Hepatocyte (in vitro differentiated cells): ENCODE measurements at regions not wholly inside any gene's neighbourhood (a gene's known extent, or its start where the extent isn't known, plus 50 kb on each side); places are given as distances from the start of the nearest gene placed in this dataset.

Experiments
- EZH2 ChIP-seq: fragments of 200-600 bp; sonication (generic); IDR thresholded peaks from 2 replicates; pipeline ENCODE4 v1.6.1; 2016; ENCODE audit warnings: antibody characterized with exemption, mild to moderate bottlenecking, borderline replicate concordance
- TF ChIP-seq, protein P1 (sequence below): fragments of 200-600 bp; sonication (generic); IDR thresholded peaks from 2 replicates; pipeline ENCODE4 v1.5.1; 2016; ENCODE audit warnings: antibody characterized with exemption, mild to moderate bottlenecking; ENCODE audit not compliant: poor library complexity

DNA sequence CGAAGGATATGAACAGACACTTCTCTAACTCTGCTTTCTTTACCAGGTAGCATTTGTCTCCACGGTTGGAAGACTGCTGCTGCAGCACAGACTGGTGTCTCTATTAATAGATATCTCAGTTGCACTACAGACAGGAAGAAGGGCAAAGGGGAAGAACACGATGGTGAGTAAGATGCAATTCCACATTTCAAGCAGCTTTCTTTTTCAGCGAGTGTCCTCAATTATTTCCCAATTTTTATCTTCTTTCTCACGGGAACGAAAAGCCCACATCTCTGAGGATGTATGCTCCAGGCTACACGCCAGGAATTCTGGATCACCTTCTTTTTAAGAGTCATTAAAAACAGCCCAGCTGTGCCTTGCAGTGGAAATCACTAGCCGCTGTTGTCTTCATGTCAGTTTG is 311.6 kb upstream of the ECI2 start:
- no peak for TF ChIP-seq EZH2
- TF ChIP-seq, protein P1, sequence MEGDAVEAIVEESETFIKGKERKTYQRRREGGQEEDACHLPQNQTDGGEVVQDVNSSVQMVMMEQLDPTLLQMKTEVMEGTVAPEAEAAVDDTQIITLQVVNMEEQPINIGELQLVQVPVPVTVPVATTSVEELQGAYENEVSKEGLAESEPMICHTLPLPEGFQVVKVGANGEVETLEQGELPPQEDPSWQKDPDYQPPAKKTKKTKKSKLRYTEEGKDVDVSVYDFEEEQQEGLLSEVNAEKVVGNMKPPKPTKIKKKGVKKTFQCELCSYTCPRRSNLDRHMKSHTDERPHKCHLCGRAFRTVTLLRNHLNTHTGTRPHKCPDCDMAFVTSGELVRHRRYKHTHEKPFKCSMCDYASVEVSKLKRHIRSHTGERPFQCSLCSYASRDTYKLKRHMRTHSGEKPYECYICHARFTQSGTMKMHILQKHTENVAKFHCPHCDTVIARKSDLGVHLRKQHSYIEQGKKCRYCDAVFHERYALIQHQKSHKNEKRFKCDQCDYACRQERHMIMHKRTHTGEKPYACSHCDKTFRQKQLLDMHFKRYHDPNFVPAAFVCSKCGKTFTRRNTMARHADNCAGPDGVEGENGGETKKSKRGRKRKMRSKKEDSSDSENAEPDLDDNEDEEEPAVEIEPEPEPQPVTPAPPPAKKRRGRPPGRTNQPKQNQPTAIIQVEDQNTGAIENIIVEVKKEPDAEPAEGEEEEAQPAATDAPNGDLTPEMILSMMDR: no peak
